ENCODE measurements at regions not wholly inside any gene's neighbourhood (a gene's known extent, or its start where the extent isn't known, plus 50 kb on each side); places are given as distances from the start of the nearest gene placed in this dataset.

DNA sequence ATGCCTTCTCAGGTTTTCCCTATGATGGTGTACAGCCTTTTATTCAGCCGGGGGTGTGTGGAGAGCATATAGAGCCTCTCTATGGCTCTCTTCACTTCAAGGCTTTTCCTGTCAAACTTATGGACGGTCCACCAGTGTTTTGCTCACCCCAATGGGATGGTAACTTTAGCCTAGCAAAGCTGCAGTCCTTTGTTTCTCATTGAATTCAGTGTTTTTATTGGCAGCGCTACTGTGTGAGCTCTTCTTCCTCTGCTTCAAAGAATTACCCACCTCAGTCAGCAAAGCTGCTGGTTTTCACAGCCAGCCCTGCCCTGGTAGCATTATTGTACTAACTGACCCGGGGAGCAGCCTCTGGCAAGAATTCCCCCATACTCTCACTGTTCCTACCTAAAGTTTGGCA, 145.3 kb upstream of the RRP15 start:
- TF ChIP-seq, protein P1, sequence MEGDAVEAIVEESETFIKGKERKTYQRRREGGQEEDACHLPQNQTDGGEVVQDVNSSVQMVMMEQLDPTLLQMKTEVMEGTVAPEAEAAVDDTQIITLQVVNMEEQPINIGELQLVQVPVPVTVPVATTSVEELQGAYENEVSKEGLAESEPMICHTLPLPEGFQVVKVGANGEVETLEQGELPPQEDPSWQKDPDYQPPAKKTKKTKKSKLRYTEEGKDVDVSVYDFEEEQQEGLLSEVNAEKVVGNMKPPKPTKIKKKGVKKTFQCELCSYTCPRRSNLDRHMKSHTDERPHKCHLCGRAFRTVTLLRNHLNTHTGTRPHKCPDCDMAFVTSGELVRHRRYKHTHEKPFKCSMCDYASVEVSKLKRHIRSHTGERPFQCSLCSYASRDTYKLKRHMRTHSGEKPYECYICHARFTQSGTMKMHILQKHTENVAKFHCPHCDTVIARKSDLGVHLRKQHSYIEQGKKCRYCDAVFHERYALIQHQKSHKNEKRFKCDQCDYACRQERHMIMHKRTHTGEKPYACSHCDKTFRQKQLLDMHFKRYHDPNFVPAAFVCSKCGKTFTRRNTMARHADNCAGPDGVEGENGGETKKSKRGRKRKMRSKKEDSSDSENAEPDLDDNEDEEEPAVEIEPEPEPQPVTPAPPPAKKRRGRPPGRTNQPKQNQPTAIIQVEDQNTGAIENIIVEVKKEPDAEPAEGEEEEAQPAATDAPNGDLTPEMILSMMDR (IDR thresholded peaks at IDR 0.05; ENCODE audit: insufficient read depth, low read length) = no peak
- TF ChIP-seq GABPA (IDR thresholded peaks at IDR 0.05; ENCODE audit: low read depth) = no peak
